ENCODE measurements at regions not wholly inside any gene's neighbourhood (a gene's known extent, or its start where the extent isn't known, plus 50 kb on each side); places are given as distances from the start of the nearest gene placed in this dataset.

- H3K27me3 ChIP-seq (replicated peaks in 1 of 7), result no peaks in the 10 kb centered on the region
- no peaks in the 10 kb centered on the region for H3K9me3 ChIP-seq
- peaks cover 0 to 17% (median 10%) of the 10 kb centered on the region in 6 donors for H3K4me1 ChIP-seq
- H3K4me3 ChIP-seq, result no peak overlapping the region
- peak overlapping the region in 1 of 8 donors; percentile 9 for H3K27ac ChIP-seq
- intact Hi-C loops (cut with DNase I; ENCODE audit: low total_unique reads), result loop anchor here (10.0 kb wide), 1 partner anchor 180 kb away; the partner anchor contains the start of gene GASK1B
- 72 to 86% (median 83%) methylated on average over 6 of the region's 6 CpGs for WGBS, 5 donors
- no peak for TF ChIP-seq POLR2AphosphoS5 (IDR thresholded peaks at IDR 0.05)
- TF ChIP-seq POLR2A (IDR thresholded peaks at IDR 0.05), result no peak
- TF ChIP-seq CTCF (IDR thresholded peaks at IDR 0.05 in 8 of 11, conservative IDR thresholded peaks at IDR 0.05 in 3 of 11), result no peak
- DNase-seq, result no peak
- H3K36me3 ChIP-seq, result no peaks in the 10 kb centered on the region
These were observed 178.0 kb downstream of the GASK1B start for GRCh38 chr4:157994863-157995262.

GRCh38 chr4:157992948-157993839 is 179.6 kb downstream of the GASK1B start:
- Histone ChIP-seq H3K27ac (peak overlapping the region in 5 of 8 donors; percentile 66 to 81 (median 74)), H3K9me3 (no peaks in the 10 kb centered on the region), H3K4me3 (no peak overlapping the region), H3K36me3 (no peaks in the 10 kb centered on the region), H3K27me3 (replicated peaks in 1 of 7) (no peaks in the 10 kb centered on the region), H3K4me1 (peaks cover 0 to 17% (median 10%) of the 10 kb centered on the region in 6 donors)
- no peak for DNase-seq
- no peak for TF ChIP-seq POLR2AphosphoS5 (IDR thresholded peaks at IDR 0.05)
- no peak for TF ChIP-seq CTCF (IDR thresholded peaks at IDR 0.05 in 8 of 11, conservative IDR thresholded peaks at IDR 0.05 in 3 of 11)
- TF ChIP-seq POLR2A (IDR thresholded peaks at IDR 0.05), result no peak
- intact Hi-C loops (cut with DNase I; ENCODE audit: low total_unique reads), result loop anchor here (10.0 kb wide), 1 partner anchor 182 kb away; the partner anchor contains the start of gene GASK1B
- 69 to 81% (median 73%) methylated on average over 4 of the region's 4 CpGs for WGBS, 5 donors

GRCh38 chr4:157992038-157992705 is 180.7 kb downstream of the GASK1B start:
- no peaks in the 10 kb centered on the region for H3K27me3 ChIP-seq (replicated peaks in 1 of 7)
- no peaks in the 10 kb centered on the region for H3K36me3 ChIP-seq
- no peaks in the 10 kb centered on the region for H3K9me3 ChIP-seq
- DNase-seq, result no peak
- peak overlapping the region in 4 of 8 donors; percentile 5 to 55 (median 18) for H3K4me3 ChIP-seq
- WGBS, 5 donors, result 2 to 9% (median 4%) methylated on average over 6 of the region's 6 CpGs
- TF ChIP-seq POLR2AphosphoS5 (IDR thresholded peaks at IDR 0.05), result no peak
- no peak for TF ChIP-seq POLR2A (IDR thresholded peaks at IDR 0.05)
- peak in 10 of 11 experiments; percentile 21 to 74 (median 60) for TF ChIP-seq CTCF (IDR thresholded peaks at IDR 0.05 in 8 of 11, conservative IDR thresholded peaks at IDR 0.05 in 3 of 11)
- intact Hi-C loops (cut with DNase I; ENCODE audit: low total_unique reads), result loop anchor here (10.0 kb wide), 1 partner anchor 183 kb away; the partner anchor contains the start of gene GASK1B
- H3K27ac ChIP-seq, result peak overlapping the region; percentile 13 to 81 (median 70)
- H3K4me1 ChIP-seq, result peaks cover 0 to 17% (median 10%) of the 10 kb centered on the region in 6 donors

All from spleen (tissue), 11 donors.